Activated B cell treated with CpG ODN at 0.5 μM for 24 hours (primary cell): ENCODE measurements at regions not wholly inside any gene's neighbourhood (a gene's known extent, or its start where the extent isn't known, plus 50 kb on each side); places are given as distances from the start of the nearest gene placed in this dataset.

Source experiments
- ATAC-seq: fragments of 200-7000 bp; cut with Tn5 transposase; one replicate; pipeline ENCODE4 v1.10.0; 2021; ENCODE audit warnings: low read depth, mild to moderate bottlenecking, moderate library complexity
- CTCF ChIA-PET: fragments of 350-600 bp; sonication (Branson Sonifier 250); formaldehyde crosslinking; loops from one replicate; lab custom pipeline; 2021; ENCODE audit warnings: antibody characterized with exemption; lab: Charles Lee
- POLR2A ChIA-PET: fragments of 350-600 bp; sonication (Branson Sonifier 250); formaldehyde crosslinking; loops from one replicate; lab custom pipeline; 2021; ENCODE audit warnings: antibody characterized with exemption; lab: Charles Lee
- DNase-seq: peaks from one replicate; pipeline ENCODE4 v3.0.0; 2022
- H3K27ac Mint-ChIP-seq: one replicate; pipeline ENCODE4 v1.8.0; 2020; ENCODE audit warnings: mixed read lengths
- H3K27me3 Mint-ChIP-seq: one replicate; pipeline ENCODE4 v1.8.0; 2021; ENCODE audit warnings: mixed read lengths
- H3K36me3 Mint-ChIP-seq: one replicate; pipeline ENCODE4 v1.8.0; 2021; ENCODE audit warnings: low read depth, mixed read lengths
- H3K4me1 Mint-ChIP-seq: one replicate; pipeline ENCODE4 v1.8.0; 2021; ENCODE audit warnings: mixed read lengths
- H3K4me3 Mint-ChIP-seq: one replicate; pipeline ENCODE4 v1.8.0; 2020; ENCODE audit warnings: mild to moderate bottlenecking, mixed read lengths
- H3K9me3 Mint-ChIP-seq: one replicate; pipeline ENCODE4 v1.8.0; 2020; ENCODE audit warnings: mixed read lengths
- intact Hi-C: fragments of 100-400 bp; cut with micrococcal nuclease; formaldehyde crosslinking; loops from one replicate; pipeline ENCODE4 v1.15.1; 2024
- TF ChIP-seq, protein P1 (sequence below): fragments of 200-600 bp; IDR thresholded peaks from one replicate; pipeline ENCODE4 v1.8.0; 2022; ENCODE audit warnings: antibody characterized with exemption, mild to moderate bottlenecking

GRCh38 chr19:33928458-33928950 lies 131.8 kb downstream of the KCTD15 start:
- TF ChIP-seq, protein P1, sequence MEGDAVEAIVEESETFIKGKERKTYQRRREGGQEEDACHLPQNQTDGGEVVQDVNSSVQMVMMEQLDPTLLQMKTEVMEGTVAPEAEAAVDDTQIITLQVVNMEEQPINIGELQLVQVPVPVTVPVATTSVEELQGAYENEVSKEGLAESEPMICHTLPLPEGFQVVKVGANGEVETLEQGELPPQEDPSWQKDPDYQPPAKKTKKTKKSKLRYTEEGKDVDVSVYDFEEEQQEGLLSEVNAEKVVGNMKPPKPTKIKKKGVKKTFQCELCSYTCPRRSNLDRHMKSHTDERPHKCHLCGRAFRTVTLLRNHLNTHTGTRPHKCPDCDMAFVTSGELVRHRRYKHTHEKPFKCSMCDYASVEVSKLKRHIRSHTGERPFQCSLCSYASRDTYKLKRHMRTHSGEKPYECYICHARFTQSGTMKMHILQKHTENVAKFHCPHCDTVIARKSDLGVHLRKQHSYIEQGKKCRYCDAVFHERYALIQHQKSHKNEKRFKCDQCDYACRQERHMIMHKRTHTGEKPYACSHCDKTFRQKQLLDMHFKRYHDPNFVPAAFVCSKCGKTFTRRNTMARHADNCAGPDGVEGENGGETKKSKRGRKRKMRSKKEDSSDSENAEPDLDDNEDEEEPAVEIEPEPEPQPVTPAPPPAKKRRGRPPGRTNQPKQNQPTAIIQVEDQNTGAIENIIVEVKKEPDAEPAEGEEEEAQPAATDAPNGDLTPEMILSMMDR = no peak
- POLR2A ChIA-PET = no interaction called here
- H3K4me1 Mint-ChIP-seq = no peaks in the 10 kb centered on the region
- peaks cover 11% of the 10 kb centered on the region for H3K27me3 Mint-ChIP-seq
- ATAC-seq (no peak), DNase-seq (no peak)
- no peaks in the 10 kb centered on the region for H3K9me3 Mint-ChIP-seq
- CTCF ChIA-PET = no interaction called here
- intact Hi-C loops = no loop called here
- H3K4me3 Mint-ChIP-seq = no peak overlapping the region
- no peaks in the 10 kb centered on the region for H3K36me3 Mint-ChIP-seq
- H3K27ac Mint-ChIP-seq = no peak overlapping the region

DNA sequence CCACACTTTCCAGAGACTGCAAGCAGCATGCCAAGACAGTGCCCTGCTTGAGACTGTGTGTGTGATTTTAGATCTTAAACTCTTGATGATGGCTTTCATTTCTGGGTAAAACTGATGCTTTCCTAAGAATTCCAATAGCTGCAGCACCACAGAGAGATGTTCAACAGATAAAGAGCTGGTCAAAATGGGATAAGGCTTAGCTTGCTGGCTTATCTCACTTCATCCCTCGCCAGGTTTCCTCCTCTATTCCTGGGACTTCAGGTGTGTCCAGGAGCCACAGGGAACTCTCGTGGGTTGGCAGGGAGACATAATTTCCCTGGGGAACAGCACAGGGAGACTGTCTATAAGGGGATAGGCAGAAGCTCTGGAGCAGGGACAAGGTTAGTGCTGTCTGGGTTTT lies 137.3 kb downstream of the KCTD15 start:
- TF ChIP-seq, protein P1 = no peak
- H3K27me3 Mint-ChIP-seq = peaks cover 3% of the 10 kb centered on the region
- DNase-seq = no peak
- ChIA-PET CTCF (no interaction called here), POLR2A (interaction anchor here (0.7 kb wide), 1 partner anchor 50 kb away, joined by 4 read pairs; no protein-coding TSS in a partner anchor)
- no peak overlapping the region for H3K27ac Mint-ChIP-seq
- H3K4me3 Mint-ChIP-seq = no peak overlapping the region
- H3K9me3 Mint-ChIP-seq = peaks cover 8% of the 10 kb centered on the region
- H3K4me1 Mint-ChIP-seq = no peaks in the 10 kb centered on the region
- no peak for ATAC-seq
- intact Hi-C loops = no loop called here
- H3K36me3 Mint-ChIP-seq = no peaks in the 10 kb centered on the region

DNA sequence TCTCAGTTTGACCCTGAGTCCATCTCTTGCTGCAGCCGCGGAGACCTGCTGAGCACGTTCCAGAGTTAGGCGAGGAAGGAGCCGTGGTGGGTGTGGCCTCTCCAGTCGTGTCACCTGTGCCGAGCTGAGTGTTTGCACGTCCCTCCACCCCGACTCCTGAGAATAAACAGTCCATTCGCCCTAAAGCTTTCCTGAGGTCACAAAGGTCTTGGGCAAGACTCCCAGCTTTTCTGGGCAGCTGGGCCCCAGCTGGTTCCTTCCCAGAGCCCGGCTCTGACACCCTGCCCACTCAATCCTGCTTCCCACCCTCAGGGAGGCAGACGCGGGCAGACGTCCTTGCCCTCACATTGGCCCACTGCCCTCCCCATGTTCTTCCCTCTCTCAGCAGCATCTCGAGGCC lies 142.2 kb downstream of the KCTD15 start:
- Mint-ChIP-seq H3K4me1 (no peaks in the 10 kb centered on the region), H3K9me3 (peaks cover 8% of the 10 kb centered on the region), H3K4me3 (no peak overlapping the region), H3K27ac (no peak overlapping the region), H3K36me3 (no peaks in the 10 kb centered on the region), H3K27me3 (peaks cover 3% of the 10 kb centered on the region)
- intact Hi-C loops = no loop called here
- ATAC-seq = no peak
- ChIA-PET CTCF (no interaction called here), POLR2A (no interaction called here)
- TF ChIP-seq, protein P1 = no peak
- no peak for DNase-seq

- Mint-ChIP-seq H3K27ac (no peak overlapping the region), H3K27me3 (no peaks in the 10 kb centered on the region), H3K4me3 (no peak overlapping the region), H3K4me1 (no peaks in the 10 kb centered on the region), H3K36me3 (no peaks in the 10 kb centered on the region), H3K9me3 (no peaks in the 10 kb centered on the region)
- ChIA-PET CTCF (no interaction called here), POLR2A (no interaction called here)
- intact Hi-C loops = no loop called here
- DNase-seq (no peak), ATAC-seq (no peak)
- TF ChIP-seq, protein P1 = no peak
Observed at GRCh38 chr19:33941133-33941532, 144.5 kb downstream of the KCTD15 start.

DNA sequence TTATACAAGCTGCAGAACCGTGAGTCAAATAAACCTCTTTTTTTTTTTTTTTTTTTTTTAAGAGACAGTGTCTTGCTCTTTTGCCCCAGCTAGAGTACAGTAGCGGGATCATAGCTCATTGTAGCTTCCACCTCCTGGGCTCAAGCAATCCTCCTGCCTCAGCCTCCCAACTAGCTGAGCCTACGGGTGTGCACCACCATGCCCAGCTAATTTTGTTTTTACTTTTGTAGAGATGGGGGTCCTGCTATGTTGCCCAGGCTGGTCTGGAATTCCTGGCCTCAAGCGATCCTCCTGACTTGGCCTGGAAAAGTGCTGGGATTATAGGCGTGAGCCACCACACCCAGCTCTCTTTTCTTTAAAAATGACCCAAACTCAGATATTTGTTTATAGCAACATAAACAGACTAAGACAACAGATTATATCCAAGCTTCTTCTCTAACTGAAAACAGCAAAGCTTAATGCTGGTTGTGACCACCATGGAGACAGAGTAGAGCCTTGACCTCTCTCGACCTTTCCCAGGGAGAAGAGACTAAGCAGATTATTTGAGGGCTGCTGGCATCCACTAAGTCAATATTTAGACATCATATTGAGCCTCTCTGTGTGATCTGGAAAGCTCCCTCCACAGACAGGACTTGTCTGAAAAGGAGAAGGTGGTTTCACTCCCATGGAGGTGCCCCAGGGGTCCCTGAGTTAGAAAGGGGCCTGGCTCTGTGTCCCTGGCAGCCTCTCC lies 150.0 kb downstream of the KCTD15 start:
- intact Hi-C loops = no loop called here
- no peak for ATAC-seq
- ChIA-PET CTCF (no interaction called here), POLR2A (no interaction called here)
- DNase-seq = no peak
- Mint-ChIP-seq H3K4me3 (no peak overlapping the region), H3K4me1 (no peaks in the 10 kb centered on the region), H3K9me3 (no peaks in the 10 kb centered on the region), H3K27me3 (peaks cover 2% of the 10 kb centered on the region), H3K36me3 (no peaks in the 10 kb centered on the region), H3K27ac (no peak overlapping the region)
- TF ChIP-seq, protein P1 = no peak
